Loucy (cell line): ENCODE measurements at regions not wholly inside any gene's neighbourhood (a gene's known extent, or its start where the extent isn't known, plus 50 kb on each side); places are given as distances from the start of the nearest gene placed in this dataset.

ENCODE experiments used
- H2AFZ ChIP-seq: fragments of 200-600 bp; sonication (generic); 2 replicates; pipeline ENCODE4 v1.6.0; 2016; ENCODE audit warnings: antibody characterized with exemption, mild to moderate bottlenecking, low read length, moderate library complexity
- H3F3A ChIP-seq: fragments of 200-600 bp; 2 replicates; pipeline ENCODE4 v1.6.0; 2016; ENCODE audit warnings: antibody characterized with exemption, low read depth, mild to moderate bottlenecking
- H3K27me3 ChIP-seq: fragments of 200-600 bp; sonication (generic); 2 replicates; pipeline ENCODE4 v1.6.1; 2014; ENCODE audit warnings: low read length, mild to moderate bottlenecking; ENCODE audit not compliant: insufficient read depth, poor library complexity, severe bottlenecking
- H3K36me3 ChIP-seq: fragments of 200-600 bp; sonication (generic); 2 replicates; pipeline ENCODE4 v1.6.1; 2016; ENCODE audit warnings: low read length; ENCODE audit not compliant: insufficient read depth
- H3K4me1 ChIP-seq: fragments of 200-600 bp; sonication (generic); 2 replicates; pipeline ENCODE4 v1.5.1; 2014; ENCODE audit warnings: low read length, mild to moderate bottlenecking; ENCODE audit not compliant: insufficient read depth, poor library complexity, severe bottlenecking
- H3K4me2 ChIP-seq: fragments of 200-600 bp; sonication (generic); 2 replicates; pipeline ENCODE4 v1.6.0; 2014; ENCODE audit warnings: antibody characterized with exemption, low read length, low read depth, mild to moderate bottlenecking; ENCODE audit not compliant: poor library complexity, severe bottlenecking
- H3K4me3 ChIP-seq: fragments of 200-600 bp; sonication (generic); 2 replicates; pipeline ENCODE4 v1.5.1; 2014; ENCODE audit warnings: low read length, mild to moderate bottlenecking, mixed read lengths; ENCODE audit not compliant: poor library complexity, severe bottlenecking
- H3K79me2 ChIP-seq: fragments of 200-600 bp; sonication (generic); 2 replicates; pipeline ENCODE4 v1.6.1; 2014; ENCODE audit warnings: low read length; ENCODE audit not compliant: insufficient read depth
- H3K9ac ChIP-seq: fragments of 200-600 bp; sonication (generic); 2 replicates; pipeline ENCODE4 v1.6.0; 2014; ENCODE audit warnings: mild to moderate bottlenecking, low read depth, low read length, moderate library complexity; ENCODE audit not compliant: poor library complexity, severe bottlenecking
- H3K9me2 ChIP-seq: fragments of 200-600 bp; sonication (generic); replicated peaks from 2 replicates; pipeline ENCODE4 v1.6.1; 2016; ENCODE audit warnings: low read depth, low read length, mixed read lengths
- H3K9me3 ChIP-seq: fragments of 200-600 bp; sonication (generic); 2 replicates; pipeline ENCODE4 v1.6.1; 2014; ENCODE audit warnings: mild to moderate bottlenecking, antibody characterized with exemption, low read length, low read depth; ENCODE audit not compliant: insufficient read depth
- H4K20me1 ChIP-seq: fragments of 200-600 bp; sonication (generic); 2 replicates; pipeline ENCODE4 v1.6.0; 2014; ENCODE audit warnings: antibody characterized with exemption, low read length, mild to moderate bottlenecking; ENCODE audit not compliant: insufficient read depth, poor library complexity, severe bottlenecking
- EZH2phosphoT487 ChIP-seq: fragments of 200-600 bp; IDR thresholded peaks from 2 replicates; pipeline ENCODE4 v1.6.1; 2018; ENCODE audit warnings: antibody characterized with exemption, mild to moderate bottlenecking, moderate library complexity, borderline replicate concordance
- TF ChIP-seq, protein P1 (sequence below): fragments of 200-600 bp; sonication (generic); conservative IDR thresholded peaks from 2 replicates; pipeline ENCODE4 v1.5.1; 2014; ENCODE audit warnings: mild to moderate bottlenecking, antibody characterized with exemption, low read length

DNA sequence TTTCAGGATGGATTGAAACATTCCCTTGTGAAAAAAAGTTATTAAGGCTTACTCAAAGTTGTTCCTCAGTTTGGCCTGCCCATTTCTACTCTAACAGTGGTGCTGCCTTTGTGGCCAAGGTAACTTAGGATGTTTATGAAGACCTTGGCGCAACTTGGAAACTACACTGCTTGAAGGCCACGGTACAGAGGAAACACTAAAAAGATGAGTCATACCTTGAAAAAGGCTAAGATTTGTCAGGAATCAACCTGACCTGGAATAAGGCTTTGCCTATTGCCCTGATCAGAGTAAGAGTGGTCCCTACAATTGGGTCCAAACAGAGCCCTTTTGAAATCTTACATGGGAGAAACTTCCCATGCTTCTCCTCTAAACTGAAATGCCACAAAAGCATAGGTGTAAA, 119.9 kb upstream of the MOCS1 start:
- no peaks in the 10 kb centered on the region for H3K9me2 ChIP-seq
- TF ChIP-seq, protein P1, sequence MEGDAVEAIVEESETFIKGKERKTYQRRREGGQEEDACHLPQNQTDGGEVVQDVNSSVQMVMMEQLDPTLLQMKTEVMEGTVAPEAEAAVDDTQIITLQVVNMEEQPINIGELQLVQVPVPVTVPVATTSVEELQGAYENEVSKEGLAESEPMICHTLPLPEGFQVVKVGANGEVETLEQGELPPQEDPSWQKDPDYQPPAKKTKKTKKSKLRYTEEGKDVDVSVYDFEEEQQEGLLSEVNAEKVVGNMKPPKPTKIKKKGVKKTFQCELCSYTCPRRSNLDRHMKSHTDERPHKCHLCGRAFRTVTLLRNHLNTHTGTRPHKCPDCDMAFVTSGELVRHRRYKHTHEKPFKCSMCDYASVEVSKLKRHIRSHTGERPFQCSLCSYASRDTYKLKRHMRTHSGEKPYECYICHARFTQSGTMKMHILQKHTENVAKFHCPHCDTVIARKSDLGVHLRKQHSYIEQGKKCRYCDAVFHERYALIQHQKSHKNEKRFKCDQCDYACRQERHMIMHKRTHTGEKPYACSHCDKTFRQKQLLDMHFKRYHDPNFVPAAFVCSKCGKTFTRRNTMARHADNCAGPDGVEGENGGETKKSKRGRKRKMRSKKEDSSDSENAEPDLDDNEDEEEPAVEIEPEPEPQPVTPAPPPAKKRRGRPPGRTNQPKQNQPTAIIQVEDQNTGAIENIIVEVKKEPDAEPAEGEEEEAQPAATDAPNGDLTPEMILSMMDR = no peak
- TF ChIP-seq EZH2phosphoT487 = no peak
- H3K9me3 ChIP-seq = no peaks in the 10 kb centered on the region
- H3K4me1 ChIP-seq = no peaks in the 10 kb centered on the region
- no peaks in the 10 kb centered on the region for H3F3A ChIP-seq
- no peak overlapping the region for H3K9ac ChIP-seq
- no peaks in the 10 kb centered on the region for H4K20me1 ChIP-seq
- no peaks in the 10 kb centered on the region for H3K79me2 ChIP-seq
- no peak overlapping the region for H2AFZ ChIP-seq
- H3K36me3 ChIP-seq = no peaks in the 10 kb centered on the region
- H3K4me2 ChIP-seq = no peak overlapping the region
- H3K27me3 ChIP-seq = no peaks in the 10 kb centered on the region
- no peak overlapping the region for H3K4me3 ChIP-seq

DNA sequence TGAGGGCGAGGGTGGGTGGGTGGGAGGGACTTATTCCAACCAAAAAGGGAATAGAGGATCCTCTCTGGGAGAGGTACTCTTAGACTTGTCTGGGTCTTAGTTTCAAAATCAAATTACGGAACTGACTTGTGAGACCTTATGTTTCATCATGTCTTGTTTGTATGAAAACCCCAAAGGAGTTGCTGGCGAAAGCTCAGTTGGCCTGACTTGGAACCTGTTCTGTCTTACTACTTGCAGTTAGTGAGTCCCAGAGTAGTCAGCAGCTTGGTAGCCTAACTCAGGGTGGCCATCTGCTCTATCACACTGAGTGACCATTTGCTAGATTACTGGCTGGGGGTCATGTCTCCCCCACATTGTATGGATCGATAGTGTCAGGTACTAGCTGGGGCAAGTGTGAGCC, 114.9 kb upstream of the MOCS1 start:
- no peaks in the 10 kb centered on the region for H3F3A ChIP-seq
- H3K9ac ChIP-seq = no peak overlapping the region
- no peaks in the 10 kb centered on the region for H3K9me3 ChIP-seq
- no peaks in the 10 kb centered on the region for H3K9me2 ChIP-seq
- no peaks in the 10 kb centered on the region for H3K4me1 ChIP-seq
- no peak overlapping the region for H3K4me2 ChIP-seq
- H3K4me3 ChIP-seq = no peak overlapping the region
- no peak overlapping the region for H2AFZ ChIP-seq
- TF ChIP-seq EZH2phosphoT487 = no peak
- TF ChIP-seq, protein P1 = no peak
- no peaks in the 10 kb centered on the region for H3K27me3 ChIP-seq
- no peaks in the 10 kb centered on the region for H3K79me2 ChIP-seq
- no peaks in the 10 kb centered on the region for H4K20me1 ChIP-seq
- no peaks in the 10 kb centered on the region for H3K36me3 ChIP-seq

DNA sequence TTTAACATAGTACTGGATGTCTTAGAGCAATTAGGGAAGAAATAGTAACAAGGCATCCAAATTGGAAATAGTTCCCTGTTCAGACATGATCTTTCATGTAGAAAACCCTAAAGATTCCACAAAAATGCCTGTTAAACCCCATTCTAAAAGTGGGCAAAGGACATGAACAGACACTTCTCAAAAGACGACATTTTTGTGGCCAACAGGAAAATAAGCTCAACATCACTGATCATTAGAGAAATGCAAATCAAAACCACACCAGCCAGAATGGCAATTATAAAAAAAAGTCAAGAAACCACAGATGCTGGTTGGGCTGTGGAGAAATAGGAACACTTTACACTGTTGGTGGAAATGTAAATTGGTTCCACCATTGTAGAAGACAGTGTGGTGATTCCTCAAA, 109.9 kb upstream of the MOCS1 start:
- Histone ChIP-seq H3K4me1 (peaks cover 11% of the 10 kb centered on the region), H3F3A (no peaks in the 10 kb centered on the region), H3K9me3 (no peaks in the 10 kb centered on the region), H3K4me2 (no peak overlapping the region), H3K36me3 (no peaks in the 10 kb centered on the region), H4K20me1 (no peaks in the 10 kb centered on the region), H2AFZ (no peak overlapping the region), H3K9me2 (no peaks in the 10 kb centered on the region), H3K79me2 (no peaks in the 10 kb centered on the region), H3K27me3 (peaks cover 11% of the 10 kb centered on the region), H3K4me3 (no peak overlapping the region), H3K9ac (no peak overlapping the region)
- TF ChIP-seq, protein P1 = no peak
- no peak for TF ChIP-seq EZH2phosphoT487
